Epithelial cell of esophagus (primary cell): ENCODE measurements at regions not wholly inside any gene's neighbourhood (a gene's known extent, or its start where the extent isn't known, plus 50 kb on each side); places are given as distances from the start of the nearest gene placed in this dataset.
A peak's percentile ranks its signal among the peaks of the same experiment; 100 is the strongest.
"Not testable (repeated sequence)": the region's sequence is repeated elsewhere in the genome, so short reads cannot be mapped to it uniquely, and the experiment has no call there.

ENCODE experiments used
- DNase-seq: peaks from one replicate; pipeline ENCODE4 v3.0.0; 2010; ENCODE audit warnings: low read depth
- H3K4me3 ChIP-seq: 2 replicates; pipeline ENCODE4 v1.5.1; 2011; ENCODE audit warnings: mild to moderate bottlenecking, low read length, control low read depth
- CTCF ChIP-seq: IDR thresholded peaks from 2 replicates; pipeline ENCODE4 v1.5.1; 2011; ENCODE audit warnings: low read depth, mild to moderate bottlenecking, low read length, control low read depth, inconsistent platforms; ENCODE audit not compliant: insufficient read depth; ENCODE audit errors: missing control alignments

- TF ChIP-seq CTCF = no peak
- no peak for DNase-seq
- no peak overlapping the region for H3K4me3 ChIP-seq
Observed at GRCh38 chr7:142638581-142638980, 110.7 kb upstream of the PRSS1 start.

- TF ChIP-seq CTCF = no peak
- DNase-seq = no peak
- H3K4me3 ChIP-seq = no peak overlapping the region
Observed at GRCh38 chr7:142637240-142637639, 112.0 kb upstream of the PRSS1 start.

GRCh38 chr7:142636751-142637150 lies 112.5 kb upstream of the PRSS1 start:
- no peak for DNase-seq
- TF ChIP-seq CTCF = no peak
- H3K4me3 ChIP-seq = no peak overlapping the region

GRCh38 chr7:142636107-142636506 lies 113.2 kb upstream of the PRSS1 start:
- DNase-seq, H3K4me3 ChIP-seq: not testable (repeated sequence)

GRCh38 chr7:142632271-142633134 lies 116.8 kb upstream of the PRSS1 start:
- H3K4me3 ChIP-seq = no peak overlapping the region
- DNase-seq = peak; percentile 73
- TF ChIP-seq CTCF = peak; percentile 74

GRCh38 chr7:142629588-142630260 lies 119.5 kb upstream of the PRSS1 start:
- no peak for TF ChIP-seq CTCF
- H3K4me3 ChIP-seq = no peak overlapping the region
- DNase-seq = peak; percentile 26

GRCh38 chr7:142628945-142629344 lies 120.3 kb upstream of the PRSS1 start:
- TF ChIP-seq CTCF = no peak
- no peak overlapping the region for H3K4me3 ChIP-seq
- no peak for DNase-seq

- DNase-seq = not testable (repeated sequence)
Observed at GRCh38 chr7:142627223-142627622, 122.0 kb upstream of the PRSS1 start.

More at GRCh38 chr7:142627223-142627622, 122.0 kb upstream of the PRSS1 start:
- H3K4me3 ChIP-seq = not testable (repeated sequence)
